ENCODE measurements at regions not wholly inside any gene's neighbourhood (a gene's known extent, or its start where the extent isn't known, plus 50 kb on each side); places are given as distances from the start of the nearest gene placed in this dataset.

DNA sequence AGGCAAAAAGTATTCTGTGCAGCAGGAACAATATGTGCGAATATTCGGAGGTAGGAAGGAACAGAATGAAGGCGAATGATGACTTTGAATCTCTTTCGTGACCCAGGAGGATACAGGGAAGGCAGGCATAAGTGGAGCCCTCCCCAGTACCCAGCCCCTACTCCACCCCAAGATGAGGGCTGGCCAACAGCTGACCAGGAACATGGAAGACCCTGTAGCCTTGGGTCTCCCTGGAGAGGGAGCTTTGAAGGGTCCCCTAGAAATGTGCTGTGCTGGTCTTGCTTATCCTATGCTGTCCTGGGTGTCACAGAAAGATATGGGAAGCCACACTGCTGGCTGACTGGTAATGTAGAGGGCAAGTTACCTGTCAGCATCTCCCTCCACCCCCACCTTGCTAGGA lies 113.7 kb upstream of the NCAM1 start:
- TF ChIP-seq, protein P1, sequence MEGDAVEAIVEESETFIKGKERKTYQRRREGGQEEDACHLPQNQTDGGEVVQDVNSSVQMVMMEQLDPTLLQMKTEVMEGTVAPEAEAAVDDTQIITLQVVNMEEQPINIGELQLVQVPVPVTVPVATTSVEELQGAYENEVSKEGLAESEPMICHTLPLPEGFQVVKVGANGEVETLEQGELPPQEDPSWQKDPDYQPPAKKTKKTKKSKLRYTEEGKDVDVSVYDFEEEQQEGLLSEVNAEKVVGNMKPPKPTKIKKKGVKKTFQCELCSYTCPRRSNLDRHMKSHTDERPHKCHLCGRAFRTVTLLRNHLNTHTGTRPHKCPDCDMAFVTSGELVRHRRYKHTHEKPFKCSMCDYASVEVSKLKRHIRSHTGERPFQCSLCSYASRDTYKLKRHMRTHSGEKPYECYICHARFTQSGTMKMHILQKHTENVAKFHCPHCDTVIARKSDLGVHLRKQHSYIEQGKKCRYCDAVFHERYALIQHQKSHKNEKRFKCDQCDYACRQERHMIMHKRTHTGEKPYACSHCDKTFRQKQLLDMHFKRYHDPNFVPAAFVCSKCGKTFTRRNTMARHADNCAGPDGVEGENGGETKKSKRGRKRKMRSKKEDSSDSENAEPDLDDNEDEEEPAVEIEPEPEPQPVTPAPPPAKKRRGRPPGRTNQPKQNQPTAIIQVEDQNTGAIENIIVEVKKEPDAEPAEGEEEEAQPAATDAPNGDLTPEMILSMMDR (IDR thresholded peaks at IDR 0.05), result no peak
- TF ChIP-seq POLR2A (IDR thresholded peaks at IDR 0.05), result no peak
